Transverse colon (tissue), 4 donors: ENCODE measurements at regions not wholly inside any gene's neighbourhood (a gene's known extent, or its start where the extent isn't known, plus 50 kb on each side); places are given as distances from the start of the nearest gene placed in this dataset.

ENCODE experiments used
- DNase-seq: peaks from one replicate; pipeline ENCODE4 v3.0.0-alpha.2; 2019
- H3K27ac ChIP-seq, 4 donors: fragments of 200-600 bp; sonication (generic); 2 replicates each; pipeline ENCODE4 v1.5.1; 2016 to 2018; ENCODE audit warnings: inconsistent platforms in 4 of 4
- H3K27me3 ChIP-seq: fragments of 200-600 bp; sonication (generic); 2 replicates; pipeline ENCODE4 v1.5.1; 2017; ENCODE audit warnings: inconsistent platforms
- H3K36me3 ChIP-seq, 4 donors: fragments of 200-600 bp; sonication (generic); 2 replicates each; pipeline ENCODE4 v1.5.1; 2017 to 2019; ENCODE audit warnings: inconsistent platforms in 4 of 4
- H3K4me1 ChIP-seq, 4 donors: fragments of 200-600 bp; sonication (generic); 2 replicates each; pipeline ENCODE4 v1.5.1; 2017 to 2020; ENCODE audit warnings: inconsistent platforms in 4 of 4
- H3K4me3 ChIP-seq, 4 donors: fragments of 200-600 bp; sonication (generic); 1 replicate in 1 of 4; 2 replicates in 3 of 4; pipeline versions ENCODE4 v1.5.1 to v1.6.1; 2017 to 2019; ENCODE audit warnings: inconsistent platforms in 4 of 4
- H3K9me3 ChIP-seq, 2 donors: fragments of 200-600 bp; sonication (generic); 2 replicates each; pipeline ENCODE4 v1.5.1; 2017 to 2019; ENCODE audit warnings: inconsistent platforms in 2 of 2
- CTCF ChIP-seq, 5 experiments: fragments of 200-600 bp in 3 of 5; fragments of 450-650 bp in 2 of 5; sonication (generic) in 3 of 5; IDR thresholded peaks; 1 replicate in 2 of 5; 2 replicates in 3 of 5; pipeline ENCODE4 v1.5.1; 2016 to 2017; ENCODE audit warnings: antibody characterized with exemption in 5 of 5, inconsistent platforms in 3 of 5, mild to moderate bottlenecking in 2 of 5, moderate library complexity in 1 of 5
- EP300 ChIP-seq: sonication (generic); formaldehyde crosslinking; IDR thresholded peaks from one replicate; pipeline ENCODE4 v1.6.1; 2017; ENCODE audit warnings: antibody characterized with exemption, low read depth
- POLR2A ChIP-seq: fragments of 450-650 bp; IDR thresholded peaks from one replicate; pipeline ENCODE4 v1.6.1; 2016; ENCODE audit warnings: antibody characterized with exemption, mild to moderate bottlenecking, moderate library complexity
- POLR2AphosphoS5 ChIP-seq, 3 donors: sonication (generic); formaldehyde crosslinking; IDR thresholded peaks; one replicate each; pipeline ENCODE4 v1.6.1; 2016; ENCODE audit warnings: antibody characterized with exemption in 3 of 3
- WGBS, 2 donors: methylation state at CpG; one replicate each; pipeline ENCODE4 v1.1.5; 2018; ENCODE audit warnings: low coverage in 1 of 2; 5-methylcytosine and 5-hydroxymethylcytosine counted together
- in situ Hi-C, 4 donors: fragments of 200-750 bp; cut with MboI; loops; one replicate each; pipeline versions ENCODE4 v1.15.0 to v1.15.1; 2017; ENCODE audit warnings: low sequenced_read_pairs in 3 of 4, low pct_ligation_motif_present in 1 of 4, low pct_unique_long_range_greater_than_20kb in 1 of 4
- intact Hi-C: fragments of 100-400 bp; cut with DNase I; formaldehyde crosslinking; loops from one replicate; pipeline ENCODE4 v1.15.1; 2023; ENCODE audit warnings: low total_unique reads

- intact Hi-C loops (no loop called here), in situ Hi-C loops (no loop called here)
- Histone ChIP-seq H3K9me3 (no peaks in the 10 kb centered on the region), H3K4me3 (no peak overlapping the region), H3K4me1 (no peaks in the 10 kb centered on the region), H3K36me3 (no peaks in the 10 kb centered on the region), H3K27ac (no peak overlapping the region), H3K27me3 (no peaks in the 10 kb centered on the region)
- TF ChIP-seq POLR2A, result no peak
- no peak for TF ChIP-seq CTCF (IDR thresholded peaks at IDR 0.05)
- no peak for TF ChIP-seq EP300
- DNase-seq, result no peak
- WGBS, 2 donors, result 72 to 76% methylated on average over 3 of the region's 3 CpGs
Measured at GRCh38 chr20:60459212-60459611, 501.0 kb downstream of the CDH26 start.

GRCh38 chr20:60461993-60462392 lies 503.8 kb downstream of the CDH26 start:
- Histone ChIP-seq H3K36me3 (no peaks in the 10 kb centered on the region), H3K27me3 (no peaks in the 10 kb centered on the region), H3K4me1 (no peaks in the 10 kb centered on the region), H3K4me3 (no peak overlapping the region), H3K27ac (no peak overlapping the region), H3K9me3 (no peaks in the 10 kb centered on the region)
- in situ Hi-C loops (no loop called here), intact Hi-C loops (no loop called here)
- no peak for DNase-seq
- no peak for TF ChIP-seq POLR2AphosphoS5 (IDR thresholded peaks at IDR 0.05)
- no peak for TF ChIP-seq POLR2A
- no peak for TF ChIP-seq EP300
- TF ChIP-seq CTCF (IDR thresholded peaks at IDR 0.05), result no peak
- whole genome bisulfite sequencing, 2 donors, result 87 to 95% methylated on average over 2 of the region's 2 CpGs

- H3K4me3 ChIP-seq, result no peak overlapping the region
- no peaks in the 10 kb centered on the region for H3K36me3 ChIP-seq
- WGBS, 2 donors, result 46 to 48% methylated on average over 2 of the region's 2 CpGs
- no peak overlapping the region for H3K27ac ChIP-seq
- in situ Hi-C loops, result no loop called here
- H3K27me3 ChIP-seq, result no peaks in the 10 kb centered on the region
- intact Hi-C loops, result no loop called here
- H3K4me1 ChIP-seq, result no peaks in the 10 kb centered on the region
- H3K9me3 ChIP-seq, result no peaks in the 10 kb centered on the region
- DNase-seq, result no peak
- TF ChIP-seq POLR2A, result no peak
- no peak for TF ChIP-seq EP300
- no peak for TF ChIP-seq POLR2AphosphoS5 (IDR thresholded peaks at IDR 0.05)
- TF ChIP-seq CTCF (IDR thresholded peaks at IDR 0.05), result no peak
Measured at GRCh38 chr20:60463798-60464197, 505.6 kb downstream of the CDH26 start.

- H3K36me3 ChIP-seq, result no peaks in the 10 kb centered on the region
- DNase-seq, result no peak
- no peaks in the 10 kb centered on the region for H3K4me1 ChIP-seq
- no peaks in the 10 kb centered on the region for H3K9me3 ChIP-seq
- no peak overlapping the region for H3K4me3 ChIP-seq
- TF ChIP-seq POLR2AphosphoS5 (IDR thresholded peaks at IDR 0.05), result no peak
- TF ChIP-seq EP300, result no peak
- TF ChIP-seq CTCF (IDR thresholded peaks at IDR 0.05), result no peak
- TF ChIP-seq POLR2A, result no peak
- WGBS, 2 donors, result 71% methylated on average over 8 of the region's 8 CpGs; no CpG with 5 or more reads in 1 of the 2 donors
- no peaks in the 10 kb centered on the region for H3K27me3 ChIP-seq
- intact Hi-C loops, result no loop called here
- H3K27ac ChIP-seq, result no peak overlapping the region
- in situ Hi-C loops, result no loop called here
Measured at GRCh38 chr20:60465439-60465838, 507.2 kb downstream of the CDH26 start.
